Fibroblast of skin of scalp (primary cell): ENCODE measurements at regions not wholly inside any gene's neighbourhood (a gene's known extent, or its start where the extent isn't known, plus 50 kb on each side); places are given as distances from the start of the nearest gene placed in this dataset.

Experiments used
- DNase-seq: peaks from one replicate; pipeline ENCODE4 v3.0.0-alpha.2; 2013

DNA sequence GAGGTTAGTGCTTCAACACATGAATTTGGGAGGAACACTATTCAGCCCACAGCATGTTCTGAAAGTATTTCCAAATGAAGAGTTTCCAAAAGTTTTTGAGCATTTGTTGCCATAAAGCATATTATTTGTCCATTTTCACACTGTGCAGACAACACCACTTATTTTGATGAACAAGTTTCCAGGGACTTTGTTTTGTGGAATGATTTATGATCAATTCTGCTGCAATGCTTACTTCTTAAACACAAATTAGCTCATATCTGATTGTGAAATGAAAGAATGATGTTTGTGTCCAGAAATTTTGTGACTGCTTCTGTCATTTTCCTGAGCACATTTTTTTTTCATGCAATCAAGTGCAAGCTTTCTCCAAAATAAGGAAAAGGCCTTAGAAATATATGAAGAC, 205.3 kb downstream of the RAP2A start:
- no peak for DNase-seq

DNA sequence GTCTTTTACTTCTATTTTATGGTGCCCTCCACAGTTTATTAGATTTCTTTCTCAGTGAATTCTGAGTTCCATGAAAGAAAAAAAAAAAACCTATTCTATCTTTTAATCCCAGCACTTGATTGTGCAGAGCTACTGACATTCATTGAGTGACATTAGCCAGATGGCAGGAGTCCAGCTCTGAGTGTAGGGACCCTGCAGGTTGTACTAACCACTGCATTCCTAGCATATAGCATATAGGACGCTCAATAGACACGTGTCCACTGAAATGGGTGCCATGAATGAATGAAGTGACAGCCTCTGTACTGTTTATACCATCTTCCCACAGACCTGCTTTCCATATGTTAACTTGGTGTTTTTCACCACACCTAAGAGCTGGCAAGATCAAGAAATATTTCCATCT, 206.3 kb downstream of the RAP2A start:
- no peak for DNase-seq

DNA sequence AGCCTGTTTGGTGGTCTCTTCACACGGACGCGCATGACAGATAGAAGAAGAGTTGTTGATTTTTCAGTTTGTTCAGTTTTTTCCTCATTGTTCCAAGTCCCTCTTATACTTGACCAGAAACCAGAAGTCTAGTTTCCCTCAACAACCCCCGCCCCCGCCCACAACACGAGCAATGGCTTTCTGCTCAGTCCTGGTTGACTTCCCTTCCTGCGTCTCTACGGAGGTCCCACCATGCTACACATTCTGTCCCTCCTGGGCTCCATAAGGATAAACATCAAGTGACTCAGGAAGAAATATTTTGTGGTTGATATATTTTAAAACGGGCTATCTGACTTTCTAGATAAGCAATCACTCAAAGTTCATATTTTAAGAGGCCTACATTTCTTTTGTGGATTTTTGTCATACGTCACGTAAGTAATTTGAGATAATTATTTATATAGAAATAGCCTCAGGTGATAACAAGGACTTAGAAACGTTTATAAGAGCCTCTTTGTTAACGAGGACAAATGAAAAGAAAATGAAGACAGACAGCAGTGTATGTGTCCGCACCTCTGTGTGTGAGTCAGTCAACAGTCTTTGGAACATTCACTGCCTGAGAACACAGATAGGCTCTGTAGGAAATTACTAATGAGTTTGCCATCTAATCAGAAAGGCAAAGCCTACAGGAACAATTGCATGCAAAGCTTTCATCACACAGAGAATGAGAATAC, 214.4 kb downstream of the RAP2A start:
- no peak for DNase-seq

DNA sequence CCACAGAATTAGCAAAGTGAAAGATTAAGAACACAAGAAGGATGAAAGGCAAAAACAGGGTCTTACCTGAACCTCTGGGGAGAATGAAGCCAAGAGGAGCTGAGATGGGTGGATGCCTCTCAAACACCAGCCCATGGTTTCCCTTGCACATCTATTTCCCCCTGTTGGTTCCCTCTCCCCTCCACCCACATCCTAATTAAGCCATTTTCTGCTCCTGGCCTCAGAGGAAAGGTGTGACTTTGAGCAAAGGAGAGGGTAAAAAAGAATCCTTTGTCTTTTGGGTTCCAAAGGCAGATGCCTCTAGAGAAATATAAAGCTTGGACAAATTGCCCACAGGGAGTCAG, 214.9 kb downstream of the RAP2A start:
- no peak for DNase-seq

DNA sequence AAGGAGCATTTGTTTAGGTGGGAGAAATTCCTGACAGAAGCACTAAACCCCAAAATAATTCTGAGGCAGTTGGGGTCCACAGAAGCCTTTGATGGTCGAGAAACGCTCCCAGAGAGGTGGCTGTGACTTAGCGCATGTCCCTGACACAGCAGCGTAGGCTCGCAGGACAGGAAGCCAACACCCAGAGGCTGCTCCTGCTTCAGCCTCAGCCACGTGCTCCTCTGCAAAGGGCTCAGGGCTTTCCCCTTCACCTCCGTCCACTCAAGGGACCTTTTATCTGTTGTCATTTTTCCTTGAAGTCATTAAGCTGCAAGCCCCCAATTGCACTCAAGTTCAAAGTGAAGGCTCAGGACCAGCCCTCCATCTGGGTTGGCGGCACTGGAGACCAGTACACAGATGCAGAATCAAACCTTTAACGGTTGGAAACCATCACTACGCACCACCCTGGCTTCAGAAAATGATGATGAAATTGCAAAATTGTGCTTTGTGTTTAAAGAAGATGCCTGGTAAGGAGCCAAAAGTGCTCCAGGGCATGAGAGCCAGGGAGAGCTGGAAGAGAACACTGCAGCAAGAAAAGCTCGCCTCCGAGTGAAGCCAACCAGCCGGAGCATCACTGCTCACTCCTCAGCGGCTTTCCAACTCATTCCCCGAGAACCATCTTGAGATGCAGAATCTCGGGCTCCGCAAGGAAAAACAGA, 219.6 kb downstream of the RAP2A start:
- DNase-seq: no peak

DNA sequence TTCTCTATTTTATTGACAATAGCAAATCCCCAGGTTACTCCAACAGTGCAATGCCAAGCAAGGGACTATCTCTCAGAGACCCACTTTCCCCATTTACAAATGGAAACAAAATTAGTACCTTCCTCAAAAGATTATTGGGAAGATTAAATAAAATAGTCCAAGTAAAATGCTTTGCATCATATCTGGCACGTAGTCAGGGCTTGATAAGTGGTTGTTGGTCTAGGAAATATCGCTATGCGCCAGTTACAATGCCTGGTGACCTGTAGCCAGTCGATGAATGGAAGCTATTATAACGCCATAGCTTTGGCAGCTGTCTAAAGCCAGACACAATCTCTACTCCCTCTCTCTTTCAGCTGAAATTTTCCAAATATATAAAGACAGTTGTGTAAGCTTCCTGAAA, 220.3 kb downstream of the RAP2A start:
- no peak for DNase-seq

DNA sequence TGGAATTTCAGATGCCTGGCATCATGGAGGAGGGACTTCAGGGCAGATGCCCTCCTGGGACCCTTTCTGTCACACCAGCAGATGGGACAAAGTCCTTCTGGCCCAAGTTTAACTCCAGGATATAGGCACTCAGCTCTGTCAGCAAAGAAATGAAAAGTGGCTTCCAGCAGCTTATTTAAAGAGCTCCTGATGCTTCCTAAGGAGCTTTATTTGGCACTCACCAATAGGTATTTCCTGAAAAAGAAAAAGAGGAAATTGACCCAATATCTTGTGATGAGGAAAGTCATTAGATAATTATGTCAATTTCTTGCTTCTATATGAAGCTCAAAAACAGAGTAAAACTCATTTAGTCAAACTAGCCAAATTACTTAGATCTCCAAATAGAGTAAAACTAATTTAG, 224.6 kb downstream of the RAP2A start:
- DNase-seq: no peak

DNA sequence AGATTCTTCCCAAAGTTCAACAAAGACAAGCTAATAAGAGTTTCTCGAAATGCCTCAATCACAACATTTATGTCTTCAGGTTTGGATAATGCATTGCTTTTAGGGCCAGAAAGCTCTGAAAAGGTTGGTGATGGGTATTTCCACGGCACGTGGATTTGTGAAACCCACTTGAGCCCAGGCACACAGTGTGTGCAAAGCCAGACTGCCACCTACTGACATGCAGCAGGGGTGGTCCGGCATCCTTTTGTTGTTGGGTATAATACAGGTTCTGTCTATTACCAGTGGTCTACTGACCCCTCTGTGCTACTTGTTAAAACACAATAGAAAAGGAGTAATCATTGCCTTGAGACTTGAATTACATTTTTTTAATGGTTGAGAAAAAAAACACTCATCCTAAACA, 225.6 kb downstream of the RAP2A start:
- peak; percentile 14 for DNase-seq

DNA sequence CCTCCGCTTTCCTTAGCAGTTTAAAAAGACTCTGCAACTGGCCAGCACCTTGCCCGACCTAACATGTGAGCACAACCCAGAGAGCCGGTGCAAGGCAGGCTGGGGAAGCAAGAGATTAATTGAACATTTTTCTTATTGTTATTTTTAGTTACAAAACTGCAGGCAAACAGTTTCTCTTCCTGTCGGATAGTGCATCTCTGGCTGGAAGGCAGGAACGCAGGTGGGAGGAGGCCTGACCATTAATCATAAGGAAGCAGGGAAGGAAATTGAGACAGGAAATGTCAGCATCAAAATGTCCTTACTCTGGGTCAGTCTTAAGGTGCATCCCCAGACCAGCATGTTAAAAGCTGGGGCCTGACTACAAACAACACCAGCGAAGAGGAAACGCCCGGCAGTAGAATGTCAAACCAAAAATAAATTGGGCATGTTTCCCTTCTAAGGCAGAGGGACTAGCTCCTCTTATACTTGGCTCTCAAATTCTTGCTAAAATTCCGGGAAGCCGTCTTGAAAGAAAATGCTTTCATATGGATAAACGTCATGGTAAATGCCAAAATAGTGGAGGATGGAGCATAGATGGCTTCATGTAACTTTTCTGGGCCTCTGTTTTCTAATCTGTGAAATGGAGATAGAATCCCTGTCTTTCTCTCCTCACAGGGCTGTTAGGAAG, 226.8 kb downstream of the RAP2A start:
- no peak for DNase-seq

DNA sequence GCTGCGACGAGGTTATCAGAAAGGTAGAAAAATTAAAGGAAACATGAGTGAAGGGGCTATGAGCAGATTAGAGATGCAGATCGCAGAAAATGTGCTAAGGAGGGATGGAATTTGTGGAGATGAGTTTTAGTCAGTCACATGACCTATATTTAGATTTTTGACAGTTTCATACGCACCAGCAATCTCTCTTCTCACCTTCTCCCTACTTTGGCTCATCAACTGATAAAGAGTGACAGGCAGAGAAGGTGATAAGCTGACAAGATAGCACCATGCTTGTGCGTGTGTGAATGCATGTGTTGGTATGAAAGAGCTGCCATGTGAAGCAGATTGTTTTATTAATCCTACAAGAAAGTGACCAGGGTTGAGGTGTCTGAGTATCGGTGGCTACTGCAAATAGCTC, 252.6 kb downstream of the RAP2A start:
- DNase-seq: no peak

DNA sequence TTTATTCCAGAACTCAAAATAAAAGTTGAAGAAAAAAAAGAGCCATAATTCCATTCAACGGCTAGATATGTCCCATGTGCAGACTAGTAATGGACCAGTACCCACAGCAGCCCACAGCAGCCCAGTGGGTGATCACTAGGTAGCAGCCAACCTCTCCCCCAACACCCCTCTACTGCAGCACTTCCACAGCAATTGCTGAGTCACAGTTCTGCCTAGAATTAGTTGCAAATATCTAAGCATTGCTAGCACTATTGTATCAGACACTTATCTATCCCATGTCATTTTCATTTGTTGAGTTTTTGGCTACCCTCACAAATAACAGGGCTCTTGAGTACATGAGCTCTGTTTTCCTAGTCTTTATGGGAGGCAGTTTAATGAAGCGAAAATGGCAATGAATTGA, 258.7 kb downstream of the RAP2A start:
- no peak for DNase-seq

DNA sequence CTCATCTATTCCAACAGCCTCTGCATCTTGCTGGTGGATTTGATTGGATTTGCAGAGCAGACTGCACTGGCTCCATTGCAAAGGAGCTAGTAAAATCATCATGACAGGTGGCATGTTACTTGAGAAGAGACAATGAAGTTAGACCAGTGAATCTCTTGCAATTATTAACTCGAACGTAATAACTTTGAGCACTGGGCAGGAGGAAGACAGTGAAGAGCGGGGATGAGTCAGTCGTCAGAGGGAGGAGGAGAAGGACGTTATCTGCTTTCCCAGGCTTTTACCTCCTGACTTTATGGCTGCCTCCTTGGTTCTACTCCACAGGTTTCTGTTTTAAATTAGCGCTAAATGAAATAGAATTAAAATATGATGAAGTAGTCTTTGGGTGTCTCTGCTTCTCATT, 257.8 kb upstream of the IPO5 start:
- no peak for DNase-seq

DNA sequence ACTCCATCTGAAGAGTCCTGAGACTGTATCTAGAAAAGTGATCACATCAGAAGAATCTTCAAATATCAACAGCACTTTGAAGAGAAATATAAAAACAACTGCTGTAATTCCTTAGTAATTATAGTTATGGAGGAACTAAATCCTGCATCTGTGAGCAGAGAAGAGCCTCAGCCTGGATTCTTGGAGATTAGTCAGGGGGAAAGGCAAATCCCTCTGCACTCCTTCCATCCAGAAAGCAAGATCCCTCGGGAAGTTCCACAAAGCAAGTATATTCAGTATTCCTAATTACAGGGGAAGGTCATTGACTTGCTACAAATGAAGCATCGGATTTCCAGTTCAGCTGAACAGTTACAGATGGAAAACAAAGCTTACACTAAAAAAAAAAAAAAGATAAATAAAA, 256.6 kb upstream of the IPO5 start:
- DNase-seq: no peak

DNA sequence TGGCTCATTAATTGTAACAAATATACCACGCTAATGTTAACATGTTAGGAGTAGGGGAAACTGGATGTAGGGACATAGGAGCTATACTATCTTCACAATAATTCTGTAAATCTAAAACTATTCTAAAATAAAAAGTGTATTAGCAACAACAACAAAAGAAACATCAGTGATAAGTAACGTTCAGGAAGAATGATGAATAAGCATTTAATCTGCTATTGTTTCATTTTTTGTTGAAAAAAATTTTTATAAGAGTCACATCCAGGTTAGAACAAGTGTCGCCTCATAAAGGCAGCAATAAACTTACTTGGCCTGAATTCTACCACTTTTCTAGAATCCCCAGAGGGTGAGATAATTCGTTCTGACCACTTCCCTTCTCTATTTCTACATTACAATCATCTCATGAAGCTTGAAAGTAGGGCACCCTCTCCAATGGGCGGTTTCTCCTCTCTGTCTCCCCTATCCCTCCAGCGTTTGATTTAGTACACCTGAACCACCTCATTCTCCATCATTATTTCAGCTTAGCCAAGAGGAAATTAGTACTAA, 253.1 kb upstream of the IPO5 start:
- no peak for DNase-seq

DNA sequence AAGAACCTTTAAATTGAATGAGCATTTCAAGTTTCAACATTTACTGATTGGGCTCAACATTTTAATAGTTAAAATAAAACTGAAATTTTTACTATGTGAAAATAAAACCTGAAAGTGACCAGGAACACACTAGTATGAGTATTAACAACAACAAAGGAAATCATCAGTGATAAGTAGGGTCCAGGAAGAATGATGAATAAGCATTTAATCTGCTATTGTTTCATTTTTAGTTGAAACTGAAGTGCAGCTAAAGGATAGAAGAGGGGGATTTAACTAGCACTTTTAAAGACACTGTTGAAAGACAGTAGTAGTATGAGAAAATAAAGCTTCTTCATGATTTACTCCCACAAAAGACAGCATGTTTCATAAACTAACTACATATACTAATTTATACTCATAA, 250.9 kb upstream of the IPO5 start:
- DNase-seq: no peak

DNA sequence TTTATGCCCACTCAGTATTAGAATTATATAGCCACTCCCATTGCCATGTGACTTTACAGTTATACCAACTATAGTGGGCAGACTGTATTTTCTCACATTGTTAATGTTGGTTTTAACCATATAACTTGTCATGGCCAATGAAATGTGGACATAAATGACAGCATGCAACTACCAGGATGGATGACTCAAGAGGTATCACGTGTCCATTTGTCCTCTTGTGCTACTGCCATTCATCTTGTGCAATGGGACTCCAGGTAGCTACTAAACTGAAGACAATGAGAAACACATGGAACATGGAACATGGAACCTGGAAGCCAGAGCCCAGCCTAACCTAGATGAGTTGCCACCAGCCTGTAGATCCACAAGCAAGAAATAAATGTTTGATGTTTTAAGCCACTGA, 242.7 kb upstream of the IPO5 start:
- no peak for DNase-seq

DNA sequence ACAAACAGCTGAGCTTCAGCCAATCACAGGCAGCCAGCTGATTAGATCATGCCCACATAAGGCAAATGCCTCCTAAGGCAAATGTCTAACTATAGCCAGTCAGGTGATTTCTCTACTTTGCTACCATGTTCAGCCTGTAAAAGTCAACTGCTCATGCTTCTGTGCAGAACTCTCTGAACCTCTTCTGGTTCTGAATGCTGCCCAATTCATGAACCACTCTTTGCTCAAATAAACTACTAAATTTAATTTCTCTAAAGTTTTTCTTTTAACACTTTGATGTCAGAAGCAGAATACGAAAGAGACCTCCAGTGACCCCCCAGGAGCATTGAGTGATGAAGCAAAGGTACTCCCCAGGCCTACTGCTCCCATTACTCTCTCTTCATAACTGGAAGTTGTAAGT, 240.7 kb upstream of the IPO5 start:
- no peak for DNase-seq

DNA sequence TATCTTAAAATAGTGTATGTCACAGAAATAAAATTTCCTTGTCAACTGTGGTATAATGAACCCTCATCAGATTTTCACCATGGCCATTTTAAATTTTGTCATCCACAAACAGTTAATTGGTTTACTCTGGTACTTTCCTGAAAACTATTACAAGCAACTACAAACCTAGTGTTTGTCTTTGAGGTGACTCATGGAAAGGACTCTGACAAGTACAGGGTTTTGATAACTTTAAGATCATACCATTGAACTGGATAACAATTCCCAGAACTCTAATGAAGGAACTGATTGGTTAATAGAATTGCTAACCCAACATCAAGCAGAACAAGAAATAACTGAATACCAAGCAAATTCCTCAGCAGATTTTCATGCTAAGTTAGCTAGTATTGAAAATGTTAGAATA, 237.7 kb upstream of the IPO5 start:
- DNase-seq: no peak

DNA sequence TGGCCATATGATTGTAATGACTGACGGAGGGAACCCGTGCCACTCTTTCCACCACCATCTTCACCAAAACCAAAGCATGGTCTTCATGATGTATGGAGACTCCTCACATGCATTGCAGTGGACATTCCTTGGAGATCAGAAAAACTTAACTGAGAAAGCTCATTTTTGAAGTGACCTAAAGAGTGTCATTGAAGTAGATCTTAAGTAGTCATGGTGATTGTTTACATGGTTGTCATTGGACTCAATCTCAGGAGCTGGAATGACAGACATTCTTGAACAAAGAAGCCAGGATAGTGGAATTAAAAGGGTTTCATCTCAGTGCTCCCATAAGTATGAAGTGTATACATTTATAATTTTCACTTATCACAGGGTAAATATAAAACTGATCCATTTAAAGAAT, 236.7 kb upstream of the IPO5 start:
- no peak for DNase-seq

DNA sequence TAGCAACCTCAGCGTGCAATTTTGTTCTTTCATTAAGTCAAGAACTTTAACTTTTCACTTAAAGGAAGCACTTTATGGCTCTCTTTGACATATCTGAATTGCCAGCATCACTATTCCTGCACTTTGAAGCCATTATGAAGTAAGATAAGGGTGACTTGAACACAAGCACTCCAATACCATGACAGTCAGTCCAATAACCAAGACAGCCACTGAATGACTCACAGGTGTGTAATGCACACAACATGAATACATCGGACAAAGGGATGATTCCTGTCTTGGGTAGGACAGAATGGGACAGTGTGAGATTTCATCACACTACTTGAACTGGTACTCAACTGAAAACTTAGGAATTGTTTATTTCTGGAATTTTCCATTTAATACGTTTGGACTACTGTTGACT, 233.7 kb upstream of the IPO5 start:
- DNase-seq: peak; percentile 14

DNA sequence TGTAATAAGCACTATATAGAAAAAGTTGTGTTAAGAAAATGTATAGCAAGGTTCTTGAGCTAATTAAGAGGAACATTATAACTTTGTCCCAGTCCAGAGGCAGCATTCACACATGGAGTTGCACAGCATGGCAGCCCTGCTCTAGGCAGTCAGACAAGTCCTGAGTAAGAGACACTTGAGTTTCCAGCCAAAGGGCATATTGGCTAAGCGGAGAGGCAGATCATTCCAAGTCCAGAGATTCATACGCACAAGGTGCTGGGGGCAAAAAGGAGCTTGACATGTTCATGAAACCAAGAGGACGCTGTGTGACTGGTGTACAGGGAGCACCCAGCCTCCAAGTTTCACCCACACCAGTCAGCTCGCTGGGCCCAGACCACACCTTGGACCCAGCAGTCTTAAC, 232.6 kb upstream of the IPO5 start:
- no peak for DNase-seq

DNA sequence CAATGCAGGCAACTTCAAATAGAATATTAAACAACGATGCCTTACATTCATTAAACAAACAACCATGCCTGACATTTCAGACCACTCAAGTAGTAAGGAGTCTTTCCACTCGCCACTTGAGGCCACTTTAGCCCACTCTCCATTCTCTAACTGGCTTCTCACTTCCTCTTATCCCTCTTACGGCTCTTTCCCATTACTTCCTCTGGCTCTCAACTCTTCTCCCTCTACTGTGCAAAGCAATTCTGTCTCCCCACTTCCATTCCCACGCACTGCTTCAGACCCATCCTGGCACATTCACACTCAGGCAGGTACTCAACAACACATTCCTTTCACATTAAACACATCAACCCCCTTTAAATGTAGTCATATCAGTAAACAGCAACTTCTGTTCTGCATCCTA, 229.8 kb upstream of the IPO5 start:
- no peak for DNase-seq

DNA sequence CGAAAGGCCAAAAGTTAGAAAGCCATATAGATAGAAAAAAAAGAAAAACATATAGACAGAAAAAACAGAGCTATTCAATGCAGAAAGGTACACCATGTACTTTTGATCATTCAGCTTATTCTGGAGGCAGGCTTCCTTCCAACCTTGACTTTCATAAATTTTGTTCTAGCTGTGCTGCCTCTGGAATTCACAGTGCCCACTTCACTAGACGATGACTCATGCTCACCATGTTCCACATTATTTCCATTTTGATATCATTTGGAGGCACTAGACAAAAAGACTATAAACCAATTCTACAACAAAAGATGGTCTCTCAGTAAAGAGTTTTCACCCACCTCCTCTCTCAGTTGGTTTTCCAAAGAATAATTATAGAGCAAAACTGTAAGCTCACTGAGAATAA, 229.0 kb upstream of the IPO5 start:
- DNase-seq: no peak

DNA sequence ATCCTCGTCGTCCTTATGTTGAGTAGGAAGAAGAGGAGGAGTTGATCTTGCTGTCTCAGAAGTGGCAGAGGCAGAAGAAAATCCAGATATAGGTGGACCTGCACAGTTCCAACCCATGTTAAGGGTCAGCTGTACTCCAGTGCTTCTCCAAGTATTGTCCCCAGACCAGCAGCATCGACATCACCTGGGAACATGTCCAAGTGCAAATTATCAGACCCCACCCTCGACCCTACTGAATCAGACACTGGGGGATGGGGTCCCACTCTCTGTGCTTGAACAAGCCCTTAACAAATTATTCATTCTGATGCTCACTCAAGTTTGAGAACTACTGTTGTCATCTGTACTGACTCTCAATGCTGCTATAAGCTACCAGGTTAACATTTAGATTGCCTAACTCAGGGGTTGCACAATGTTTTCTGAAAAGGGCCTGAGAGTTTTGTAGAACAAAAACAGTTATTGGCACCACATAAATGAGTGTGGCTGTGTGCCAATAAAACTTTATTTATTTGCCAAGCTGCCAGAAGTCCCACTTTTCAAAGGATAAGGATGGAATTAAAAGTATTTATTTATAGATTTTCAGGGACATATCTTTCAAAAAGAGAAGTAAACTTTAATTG, 226.7 kb upstream of the IPO5 start:
- DNase-seq: no peak
